ENCODE measurements at regions not wholly inside any gene's neighbourhood (a gene's known extent, or its start where the extent isn't known, plus 50 kb on each side); places are given as distances from the start of the nearest gene placed in this dataset.

DNA sequence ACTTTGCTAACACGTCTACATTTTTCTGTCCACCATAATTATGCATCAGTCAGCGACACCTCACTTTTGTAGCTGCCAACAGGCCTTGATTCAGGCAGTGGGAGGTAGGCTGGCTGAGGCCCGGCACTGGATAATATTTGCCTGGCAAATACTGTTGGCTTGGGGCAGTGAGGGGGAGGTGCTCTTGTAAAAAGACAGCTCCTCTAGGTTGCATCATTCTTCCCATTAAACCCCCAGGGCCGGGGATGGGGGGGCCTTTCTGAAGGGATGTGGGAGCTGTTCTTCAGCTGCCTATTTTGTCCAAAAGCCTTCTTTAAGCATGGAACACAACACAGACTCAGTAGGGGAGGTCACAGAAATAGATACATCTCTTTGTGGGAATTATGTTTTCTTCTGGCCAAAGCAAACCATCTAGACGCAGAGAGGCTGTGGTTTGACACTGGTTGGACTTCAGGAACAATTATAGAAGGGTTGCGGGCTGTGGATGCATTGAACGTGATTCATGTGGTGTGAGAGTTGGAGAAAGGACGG lies 338.3 kb upstream of the NT5E start:
- Mint-ChIP-seq H3K27me3 (no peaks in the 10 kb centered on the region), H3K27ac (no peak overlapping the region), H3K9me3 (ENCODE audit: insufficient read depth) (peaks cover 3% of the 10 kb centered on the region), H3K4me3 (no peak overlapping the region), H3K4me1 (no peaks in the 10 kb centered on the region)
- no peaks in the 10 kb centered on the region for H3K79me2 ChIP-seq (ENCODE audit: control insufficient read depth, insufficient read depth, low read length)
- H3K27me3 ChIP-seq (replicated peaks in 1 of 4; ENCODE audit: control extremely low read depth in 1 of 4, control insufficient read depth in 3 of 4, insufficient read depth in 4 of 4, low read length in 3 of 4), result no peaks in the 10 kb centered on the region
- H3K4me1 ChIP-seq (ENCODE audit: control insufficient read depth in 2 of 2, insufficient read depth in 2 of 2, low read length in 2 of 2), result no peaks in the 10 kb centered on the region
- ATAC-seq (ENCODE audit: low read depth) (no peak), DNase-seq (no peak)
- ChIA-PET POLR2A (no interaction called here), CTCF (no interaction called here)
- intact Hi-C loops (cut with micrococcal nuclease), result no loop called here
- WGBS (ENCODE audit: insufficient coverage), result 100% methylated on average over 3 of the region's 8 CpGs
- H3K27ac ChIP-seq (ENCODE audit: low read length in 2 of 2), result no peak overlapping the region
- H3K9me3 ChIP-seq (ENCODE audit: control extremely low read depth in 1 of 3, control insufficient read depth in 2 of 3, insufficient read depth in 1 of 3, low read length in 2 of 3), result no peaks in the 10 kb centered on the region
- H3K4me3 ChIP-seq (ENCODE audit: control extremely low read depth in 1 of 5, extremely low read depth in 1 of 5, insufficient read depth in 1 of 5, low read depth in 2 of 5, low read length in 4 of 5), result no peak overlapping the region
- no peak overlapping the region for H3K4me2 ChIP-seq (replicated peaks; ENCODE audit: low read depth, low read length, poor library complexity, severe bottlenecking)
- H4K20me1 ChIP-seq (ENCODE audit: control insufficient read depth, insufficient read depth, low read length, poor library complexity, severe bottlenecking), result no peaks in the 10 kb centered on the region
- no peak overlapping the region for H2AFZ ChIP-seq (ENCODE audit: insufficient read depth, low read depth, low read length, poor library complexity, severe bottlenecking)
- H3K9ac ChIP-seq (ENCODE audit: low read length), result no peak overlapping the region
- H3K36me3 ChIP-seq (replicated peaks in 1 of 2; ENCODE audit: control extremely low read depth in 1 of 2, control insufficient read depth in 1 of 2, extremely low read depth in 1 of 2, insufficient read depth in 2 of 2, low read length in 1 of 2), result no peaks in the 10 kb centered on the region
- TF ChIP-seq EZH2 (IDR thresholded peaks at IDR 0.05; ENCODE audit: borderline replicate concordance, insufficient read depth, low read depth, low read length, poor library complexity, severe bottlenecking), result no peak

- H3K4me1 Mint-ChIP-seq, result no peaks in the 10 kb centered on the region
Measured at GRCh38 chr6:85110943-85111342, 338.9 kb upstream of the NT5E start.

More at GRCh38 chr6:85110943-85111342, 338.9 kb upstream of the NT5E start:
- no peak for TF ChIP-seq EZH2 (IDR thresholded peaks at IDR 0.05; ENCODE audit: borderline replicate concordance, insufficient read depth, low read depth, low read length, poor library complexity, severe bottlenecking)
- no peak for TF ChIP-seq CTCF (IDR thresholded peaks at IDR 0.05)
- Histone ChIP-seq H3K9ac (ENCODE audit: low read length) (no peak overlapping the region), H3K27ac (ENCODE audit: low read length in 2 of 2) (no peak overlapping the region), H3K9me3 (ENCODE audit: control extremely low read depth in 1 of 3, control insufficient read depth in 2 of 3, insufficient read depth in 1 of 3, low read length in 2 of 3) (no peaks in the 10 kb centered on the region), H3K79me2 (ENCODE audit: control insufficient read depth, insufficient read depth, low read length) (no peaks in the 10 kb centered on the region), H2AFZ (ENCODE audit: insufficient read depth, low read depth, low read length, poor library complexity, severe bottlenecking) (no peak overlapping the region), H3K4me1 (ENCODE audit: control insufficient read depth in 2 of 2, insufficient read depth in 2 of 2, low read length in 2 of 2) (no peaks in the 10 kb centered on the region), H3K27me3 (replicated peaks in 1 of 4; ENCODE audit: control extremely low read depth in 1 of 4, control insufficient read depth in 3 of 4, insufficient read depth in 4 of 4, low read length in 3 of 4) (no peaks in the 10 kb centered on the region), H3K4me2 (replicated peaks; ENCODE audit: low read depth, low read length, poor library complexity, severe bottlenecking) (no peak overlapping the region), H4K20me1 (ENCODE audit: control insufficient read depth, insufficient read depth, low read length, poor library complexity, severe bottlenecking) (no peaks in the 10 kb centered on the region), H3K36me3 (replicated peaks in 1 of 2; ENCODE audit: control extremely low read depth in 1 of 2, control insufficient read depth in 1 of 2, extremely low read depth in 1 of 2, insufficient read depth in 2 of 2, low read length in 1 of 2) (no peaks in the 10 kb centered on the region), H3K4me3 (ENCODE audit: control extremely low read depth in 1 of 5, extremely low read depth in 1 of 5, insufficient read depth in 1 of 5, low read depth in 2 of 5, low read length in 4 of 5) (no peak overlapping the region)
- H3K9me3 Mint-ChIP-seq (ENCODE audit: insufficient read depth), result peaks cover 3% of the 10 kb centered on the region
- ATAC-seq (ENCODE audit: low read depth) (no peak), DNase-seq (no peak)
- H3K27ac Mint-ChIP-seq, result no peak overlapping the region
- 29% methylated on average over 1 of the region's 2 CpGs for WGBS (ENCODE audit: insufficient coverage)
- intact Hi-C loops (cut with micrococcal nuclease), result no loop called here
- CTCF ChIA-PET, result no interaction called here
- POLR2A ChIA-PET, result no interaction called here
- no peak overlapping the region for H3K4me3 Mint-ChIP-seq
- no peaks in the 10 kb centered on the region for H3K27me3 Mint-ChIP-seq

Measured in B cell (primary cell).